Activated naive CD4-positive, alpha-beta T cell treated with Interleukin-2 at 50 U/mL for 16 hours (primary cell): ENCODE measurements at regions not wholly inside any gene's neighbourhood (a gene's known extent, or its start where the extent isn't known, plus 50 kb on each side); places are given as distances from the start of the nearest gene placed in this dataset.
A peak's percentile ranks its signal among the peaks of the same experiment; 100 is the strongest.

Experiments
- DNase-seq: peaks from one replicate; pipeline ENCODE4 v3.0.0-alpha.2; 2020

DNA sequence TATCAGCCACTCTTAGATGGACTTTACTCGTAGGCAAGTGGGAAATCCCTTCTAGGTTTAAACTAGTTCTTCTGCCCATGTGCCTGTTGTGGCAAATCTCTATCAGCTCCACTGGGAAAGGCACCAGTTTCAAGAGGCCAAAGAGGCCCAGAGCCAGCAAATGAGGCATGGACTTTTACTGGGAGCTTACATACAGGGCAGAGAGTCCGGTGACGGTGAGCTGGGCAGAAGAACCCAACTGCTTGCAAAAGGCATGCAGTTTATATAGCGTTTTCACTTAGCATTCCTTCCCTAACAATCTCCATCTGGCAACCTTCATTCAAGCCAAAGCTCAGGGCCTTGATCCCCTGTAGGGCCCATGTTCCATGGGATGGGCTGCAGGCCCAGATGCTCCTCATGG lies 93.0 kb upstream of the C3orf80 start:
- no peak for DNase-seq

DNA sequence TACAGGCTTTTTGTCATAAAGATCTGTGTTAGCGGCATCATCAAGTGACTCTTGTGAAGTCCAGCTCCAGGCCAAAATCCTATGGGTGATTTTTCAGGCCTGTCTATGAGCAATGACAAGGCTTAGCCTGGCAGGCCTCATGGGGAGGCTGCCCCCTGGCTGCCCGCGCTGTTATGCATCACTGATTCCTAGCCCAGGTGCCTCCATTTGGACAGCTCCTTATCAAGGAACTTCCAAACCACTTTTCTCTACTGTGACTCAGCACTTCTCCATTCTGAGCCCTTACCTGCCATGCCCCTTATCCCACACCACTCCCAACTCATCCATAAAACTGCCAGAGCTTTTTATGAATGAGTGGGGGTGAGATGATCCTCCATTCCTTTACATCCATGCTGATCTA lies 91.5 kb upstream of the C3orf80 start:
- no peak for DNase-seq

DNA sequence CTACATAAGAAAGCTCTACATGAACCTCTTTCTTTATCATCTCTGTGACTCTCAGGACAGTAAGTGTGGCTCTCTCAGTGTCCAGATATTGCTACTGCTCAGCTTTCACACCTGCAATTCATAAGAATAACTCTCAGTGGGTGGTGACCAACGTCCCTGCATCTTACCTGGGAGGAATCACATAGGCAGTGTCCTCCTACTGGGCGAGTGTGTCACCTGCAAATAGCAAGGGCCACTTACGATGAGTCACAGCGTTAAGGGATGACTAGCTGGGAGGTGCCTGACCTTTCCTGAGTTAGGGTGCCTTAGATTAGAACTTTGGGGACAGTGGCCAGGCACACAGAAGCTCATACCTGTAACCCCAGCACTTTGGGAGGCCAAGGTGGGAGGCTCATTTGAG lies 90.8 kb upstream of the C3orf80 start:
- DNase-seq = no peak

DNA sequence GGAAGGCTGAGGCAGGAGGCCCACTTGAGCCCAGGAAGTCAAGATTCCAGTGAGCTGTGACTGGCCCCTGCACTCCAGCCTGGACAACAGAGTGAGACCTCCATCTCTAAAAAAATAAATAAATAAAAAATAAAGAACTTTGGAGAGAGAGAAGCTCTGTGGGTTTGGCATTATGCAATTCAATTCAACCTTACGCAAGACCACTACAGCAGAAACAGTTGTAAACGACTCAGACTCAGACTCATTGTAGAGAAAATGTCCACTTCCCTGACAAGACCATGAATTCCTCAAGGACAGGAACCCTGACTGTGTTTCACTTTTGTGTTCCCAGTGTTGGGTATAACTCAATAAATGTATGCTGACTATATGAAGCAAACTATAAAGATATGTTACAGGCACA lies 90.3 kb upstream of the C3orf80 start:
- no peak for DNase-seq

DNA sequence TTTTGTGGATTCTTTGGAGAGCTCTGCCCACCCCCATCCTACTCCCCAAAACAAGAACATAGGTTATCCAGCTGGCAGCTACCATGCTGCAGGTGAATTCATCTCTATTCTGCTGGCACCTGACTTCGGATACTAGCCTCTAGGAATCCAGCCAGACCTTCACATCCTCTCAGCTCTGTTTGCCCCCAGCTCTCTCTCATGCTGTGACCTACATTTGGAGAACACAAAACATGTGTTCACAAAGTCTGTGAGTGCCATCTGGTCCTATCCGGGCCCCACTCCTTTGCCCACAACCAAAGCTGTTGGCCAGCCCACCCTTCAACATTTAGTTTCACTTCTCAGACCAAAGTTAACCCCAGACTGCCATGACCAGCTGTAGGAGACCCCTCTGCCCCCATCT lies 89.4 kb upstream of the C3orf80 start:
- no peak for DNase-seq

DNA sequence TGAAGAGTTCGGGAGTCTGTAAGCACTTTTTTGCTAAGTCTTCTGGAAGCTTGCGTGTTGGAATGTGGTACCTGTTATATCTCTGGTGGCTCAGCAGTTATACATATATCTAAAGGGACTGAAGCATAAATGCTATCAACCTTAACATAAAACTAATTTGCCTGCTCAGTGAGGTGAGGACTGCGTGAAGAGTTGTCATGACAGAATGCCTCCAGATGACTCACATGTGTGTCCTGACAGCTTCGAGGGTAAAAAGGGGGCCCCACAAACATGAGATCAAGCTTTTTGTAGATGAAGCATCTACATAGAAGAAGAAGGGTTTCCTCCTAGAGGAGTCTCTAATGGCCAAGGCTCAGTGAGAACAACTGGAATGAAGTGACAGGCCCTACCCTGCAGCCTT lies 88.8 kb upstream of the C3orf80 start:
- DNase-seq = no peak

DNA sequence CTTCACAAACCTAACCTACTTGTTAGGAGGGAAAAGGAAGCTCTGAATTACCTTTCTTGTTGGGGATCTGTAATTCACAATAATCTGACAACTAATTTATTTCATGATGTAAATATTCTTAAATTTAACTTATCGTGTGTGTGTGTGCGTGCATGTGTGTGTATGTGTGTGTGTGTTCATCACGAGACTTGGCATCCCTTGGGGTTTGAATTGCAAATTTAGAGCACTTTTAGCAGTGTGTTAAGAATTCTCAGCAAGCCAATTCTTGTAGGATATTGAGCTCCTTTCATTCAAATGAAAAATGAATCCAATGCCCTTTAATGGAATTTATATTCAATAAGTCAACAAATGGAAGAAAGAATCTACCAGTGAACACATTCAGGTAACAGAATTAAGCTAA lies 85.9 kb upstream of the C3orf80 start:
- DNase-seq = no peak

DNA sequence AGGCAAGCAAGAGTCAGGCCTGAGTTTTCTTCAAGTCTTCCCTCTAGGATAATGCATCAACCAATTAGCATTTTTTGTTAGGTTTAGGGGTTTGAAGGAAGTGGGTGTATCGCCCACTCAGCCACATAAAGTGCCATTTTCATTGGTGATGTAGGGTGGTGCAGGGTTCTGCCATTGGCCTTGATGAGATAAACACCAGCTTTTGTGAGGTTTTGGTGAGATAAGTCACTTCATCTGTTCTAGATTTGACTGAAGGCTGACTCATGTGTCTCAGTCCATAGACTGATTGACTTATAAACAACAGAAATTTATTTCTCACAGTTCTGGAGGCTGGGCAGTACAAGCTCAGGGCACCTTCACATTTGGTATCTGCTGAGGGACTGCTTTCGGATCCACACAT lies 84.5 kb upstream of the C3orf80 start:
- peak; percentile 11 for DNase-seq

DNA sequence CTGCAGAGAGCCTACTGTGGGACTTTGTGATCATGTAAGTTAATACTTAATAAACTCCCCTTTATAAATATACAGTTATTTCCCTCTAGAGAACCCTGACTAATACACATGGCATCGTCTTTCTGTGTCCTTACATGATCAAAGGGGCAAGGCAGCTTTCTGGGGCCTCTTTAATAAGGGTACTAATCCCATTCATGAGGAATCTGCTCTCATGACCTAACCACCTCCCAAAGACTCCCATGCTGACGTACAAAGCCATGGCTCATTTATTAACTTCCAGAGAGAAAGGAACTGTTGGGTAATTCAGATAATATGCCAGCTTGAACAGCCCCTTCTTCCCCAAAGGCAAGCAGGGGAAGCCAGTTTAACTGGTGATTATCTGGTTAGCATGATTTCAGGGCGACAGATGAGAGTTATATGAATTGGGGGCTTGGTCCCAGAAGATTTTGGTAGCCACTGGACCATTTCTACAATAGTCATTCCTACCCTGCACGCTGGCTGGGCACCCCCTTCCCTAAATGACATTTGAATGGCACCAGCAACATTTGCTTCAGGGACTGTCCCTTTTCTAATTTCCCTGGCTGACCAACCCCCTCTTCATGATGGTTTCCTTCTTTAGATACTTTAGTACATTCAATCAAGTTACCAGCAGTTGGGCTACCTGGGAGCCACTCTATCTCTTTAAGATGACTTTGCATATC lies 83.6 kb upstream of the C3orf80 start:
- DNase-seq = no peak

DNA sequence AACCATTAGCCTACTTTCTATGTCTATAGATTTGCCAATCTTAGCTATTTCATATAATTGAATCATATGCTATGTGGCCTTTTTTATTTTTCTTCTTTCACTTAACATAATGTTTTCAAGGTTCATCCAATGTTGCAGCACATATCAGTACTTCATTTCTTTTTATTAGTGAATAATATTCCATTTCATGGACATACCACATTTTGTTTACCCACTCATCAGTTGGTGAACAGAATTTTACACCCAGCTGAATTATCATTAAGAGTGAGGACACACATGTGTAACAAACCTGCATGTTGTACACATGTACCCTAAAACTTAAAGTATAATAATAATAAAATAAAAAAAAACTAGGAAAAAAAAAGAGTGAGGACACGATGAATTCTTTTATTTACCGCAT lies 81.7 kb upstream of the C3orf80 start:
- no peak for DNase-seq

DNA sequence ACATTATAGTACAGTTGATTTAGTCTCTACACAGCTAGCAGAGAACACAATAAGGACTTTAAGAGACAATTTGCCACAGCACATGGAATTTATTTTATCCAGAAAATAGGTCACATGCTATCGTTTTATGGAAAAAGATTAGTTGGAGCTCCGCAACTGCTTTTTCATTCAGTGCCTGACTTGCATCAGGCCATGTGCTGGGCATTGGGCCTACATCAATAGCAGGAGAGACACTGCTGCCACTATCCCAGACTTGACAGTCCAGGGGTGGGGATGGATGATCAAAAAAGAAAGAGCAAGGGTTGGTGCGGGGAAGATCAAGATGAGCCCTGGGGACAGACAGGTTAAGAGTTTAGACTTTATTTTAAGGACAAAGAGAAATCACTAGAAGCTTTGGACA lies 75.2 kb upstream of the C3orf80 start:
- no peak for DNase-seq

DNA sequence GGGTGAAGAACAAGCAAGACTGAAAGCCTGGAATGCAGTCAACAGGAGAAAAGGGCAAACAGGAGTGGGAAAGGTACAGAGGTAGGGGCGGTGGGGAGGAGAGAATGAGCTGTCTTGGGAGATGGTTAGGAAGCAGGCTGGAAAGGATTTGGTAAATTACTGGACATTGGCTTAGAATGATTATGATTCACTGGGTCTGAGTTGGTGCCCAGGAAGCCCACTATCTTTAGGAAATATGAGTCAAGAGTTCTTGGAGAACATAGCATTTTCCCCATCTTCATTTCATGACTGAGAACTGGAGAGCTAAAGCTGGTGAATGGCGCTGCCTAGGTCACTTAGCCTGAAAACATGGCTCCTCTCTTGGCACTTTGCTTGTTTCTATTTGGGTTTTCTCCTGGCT lies 74.7 kb upstream of the C3orf80 start:
- no peak for DNase-seq

DNA sequence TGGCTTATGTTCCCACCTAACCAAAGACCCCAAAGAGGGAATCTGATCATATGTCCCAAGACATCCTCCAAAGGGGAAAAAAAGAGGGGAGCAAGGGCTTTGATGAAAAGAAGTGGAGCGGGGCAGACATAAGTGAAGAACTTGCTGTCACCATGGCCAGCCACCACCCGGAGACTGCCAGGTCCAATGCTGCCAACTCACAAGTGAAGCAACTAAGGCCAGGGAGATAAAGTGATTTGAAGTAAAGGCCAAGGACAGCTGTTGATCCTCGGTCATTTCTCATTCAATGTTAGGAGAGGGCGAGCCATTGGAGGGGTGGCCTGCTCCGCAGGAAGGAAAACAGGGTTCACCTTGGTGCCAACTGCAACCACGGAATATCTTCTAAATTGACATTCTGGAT lies 72.6 kb upstream of the C3orf80 start:
- DNase-seq = no peak

DNA sequence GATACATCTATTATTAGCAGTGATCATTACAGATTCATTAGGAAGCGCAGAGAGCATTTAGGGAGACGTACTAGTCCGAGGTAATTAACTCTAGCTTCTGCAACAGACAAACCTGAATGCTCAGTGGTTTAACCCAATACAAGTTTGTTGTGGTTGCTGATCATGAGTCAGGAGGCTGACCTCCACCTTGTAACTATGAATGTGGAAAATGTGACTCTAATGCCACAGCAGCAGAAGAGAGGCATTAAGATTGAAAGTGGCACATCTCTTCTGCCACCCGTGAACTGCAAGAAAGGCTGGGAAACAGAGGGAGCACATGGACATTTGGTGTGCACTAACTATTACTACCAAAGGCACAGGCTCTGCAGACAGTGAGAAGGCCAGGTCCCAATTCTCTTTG lies 71.2 kb upstream of the C3orf80 start:
- no peak for DNase-seq

DNA sequence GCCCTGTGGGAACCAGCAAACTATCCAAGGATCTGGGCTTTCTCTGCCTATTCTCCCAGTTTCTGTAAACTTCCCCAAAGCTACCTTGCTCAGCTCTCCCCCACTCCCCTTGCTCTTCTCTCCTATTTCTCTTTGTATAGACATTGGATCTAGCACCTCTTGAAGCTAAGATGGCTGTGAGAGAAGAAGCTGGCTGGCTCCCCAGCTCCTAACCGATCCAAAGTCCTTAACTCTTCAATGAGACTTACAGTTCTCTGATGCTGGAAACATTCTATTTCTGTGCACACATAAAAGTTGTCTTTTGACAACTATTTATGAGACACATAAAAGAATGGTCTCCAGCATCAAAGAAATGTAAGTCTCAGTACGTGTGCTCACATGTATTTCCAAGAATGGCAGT lies 70.6 kb upstream of the C3orf80 start:
- no peak for DNase-seq

DNA sequence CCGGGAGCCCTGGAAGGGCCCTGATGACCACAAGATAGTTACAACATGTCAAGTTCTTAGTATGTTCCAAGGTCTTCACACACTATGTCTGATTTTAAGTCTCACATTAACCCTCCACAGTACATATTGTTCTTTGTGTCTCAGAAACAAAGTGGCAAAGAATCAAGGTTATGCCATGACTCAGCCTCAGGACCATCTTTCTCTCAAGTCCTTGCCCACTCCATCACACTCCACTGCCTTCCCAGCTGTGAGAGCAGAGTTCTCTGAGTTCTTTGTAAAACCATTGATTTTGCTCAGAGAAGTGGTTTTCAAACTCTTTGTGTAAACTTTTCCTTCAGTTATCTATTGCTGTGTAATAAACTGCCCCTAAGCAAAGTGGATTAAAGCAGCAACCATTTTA lies 67.9 kb upstream of the C3orf80 start:
- no peak for DNase-seq

DNA sequence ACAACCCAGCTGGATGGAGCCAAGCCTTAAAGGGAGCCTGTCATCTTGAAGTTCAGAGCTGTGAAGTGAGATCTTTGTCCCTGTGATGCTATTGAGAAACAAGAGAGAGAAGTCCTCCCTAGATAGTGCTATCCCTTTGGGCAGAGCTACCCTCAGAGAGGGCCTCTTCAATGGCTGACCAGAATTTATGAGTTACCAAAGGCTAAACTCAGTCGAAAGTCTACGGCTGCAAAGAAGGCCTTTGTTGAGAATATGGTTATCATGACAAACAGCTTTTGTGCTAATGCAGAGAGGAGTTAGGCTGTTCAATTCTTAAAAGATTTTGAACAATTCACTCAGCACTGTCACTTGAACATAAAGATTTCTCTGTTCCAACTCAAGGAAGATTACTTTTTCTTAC lies 65.9 kb upstream of the C3orf80 start:
- DNase-seq = no peak

DNA sequence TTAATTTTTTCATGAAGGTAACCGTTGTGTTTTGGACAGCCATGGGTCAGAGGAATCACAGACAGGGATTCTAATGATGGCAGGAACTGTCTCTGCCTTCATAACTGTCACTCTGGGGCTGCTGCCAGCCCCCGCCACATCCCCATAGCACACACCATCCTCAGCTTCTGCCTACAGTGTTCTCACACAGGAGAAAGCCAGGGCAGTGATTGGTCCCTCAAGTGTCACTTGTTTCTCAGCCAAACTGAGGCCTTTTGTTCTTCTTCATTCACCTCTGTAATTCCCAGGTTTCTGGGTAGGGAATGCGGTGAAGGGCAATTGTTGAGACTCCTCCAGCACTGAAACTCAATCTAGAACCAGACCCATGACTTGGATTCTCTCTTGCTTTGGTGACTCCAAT lies 65.4 kb upstream of the C3orf80 start:
- no peak for DNase-seq

DNA sequence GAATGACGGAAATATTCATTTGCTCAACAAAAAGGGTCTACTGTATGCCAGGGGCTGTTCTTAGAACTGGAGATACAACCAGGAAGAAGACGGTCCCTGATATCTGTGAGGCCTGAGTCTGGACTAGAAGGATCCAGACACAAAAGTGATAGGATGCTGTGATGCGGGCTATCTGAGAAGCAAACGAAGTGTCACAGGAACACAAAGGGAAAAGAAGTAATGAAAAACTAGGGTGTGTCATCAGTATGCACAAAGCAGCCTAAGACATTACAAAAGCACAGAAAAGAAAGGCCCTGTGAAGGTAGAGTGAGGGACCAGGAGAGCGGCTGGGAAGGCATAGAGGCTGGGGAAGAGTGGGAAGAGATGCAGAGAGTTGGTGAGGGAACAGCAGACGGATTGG lies 63.3 kb upstream of the C3orf80 start:
- DNase-seq = no peak

DNA sequence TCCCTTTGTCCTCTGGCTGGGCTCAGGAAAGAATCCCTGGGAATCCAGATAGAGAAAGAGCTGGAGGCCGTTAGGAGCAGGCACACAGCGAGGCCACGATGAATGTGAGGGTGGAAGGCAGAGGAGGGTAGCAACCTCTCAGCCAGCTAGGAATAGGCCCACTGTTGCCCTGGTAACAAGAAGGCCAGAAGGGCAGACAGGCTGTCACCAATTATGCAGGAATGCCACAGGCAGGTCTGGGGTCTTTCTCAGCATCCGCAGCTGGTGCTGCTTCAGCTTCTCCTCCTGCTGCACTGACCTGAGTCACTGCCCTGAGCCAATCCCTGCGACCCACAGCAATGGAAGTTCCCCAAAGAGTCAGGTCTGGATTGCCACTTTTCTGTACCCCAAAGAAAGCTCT lies 62.8 kb upstream of the C3orf80 start:
- no peak for DNase-seq

DNA sequence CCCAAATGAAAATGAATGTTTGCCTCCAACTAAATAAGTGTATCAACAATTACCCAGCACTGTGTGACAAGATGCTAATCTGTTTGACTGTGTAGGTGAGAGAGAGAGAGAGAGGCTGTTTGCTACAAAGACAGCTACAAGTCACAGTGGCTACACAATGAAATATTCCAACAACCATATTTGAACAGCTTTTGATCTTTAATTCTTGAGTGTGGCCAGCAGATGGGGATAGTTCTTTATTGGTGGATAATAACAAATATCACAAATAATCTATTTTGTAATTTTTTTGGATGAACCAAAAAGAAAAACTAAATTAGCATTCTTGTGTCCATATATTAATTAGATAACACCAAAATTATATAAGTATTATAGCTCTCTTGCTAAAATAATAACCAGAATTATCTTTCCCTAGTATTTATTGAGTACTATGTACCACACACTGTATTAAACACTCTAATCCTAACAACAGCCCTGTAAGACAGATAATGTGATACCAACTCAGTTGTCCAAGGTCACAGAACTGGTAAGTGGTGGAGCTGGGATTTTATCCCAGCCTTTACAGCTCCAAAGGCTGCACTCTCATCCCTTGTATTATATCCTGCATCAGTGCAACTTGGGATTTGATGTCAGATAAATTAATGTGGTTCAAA lies 61.9 kb upstream of the C3orf80 start:
- DNase-seq = no peak

DNA sequence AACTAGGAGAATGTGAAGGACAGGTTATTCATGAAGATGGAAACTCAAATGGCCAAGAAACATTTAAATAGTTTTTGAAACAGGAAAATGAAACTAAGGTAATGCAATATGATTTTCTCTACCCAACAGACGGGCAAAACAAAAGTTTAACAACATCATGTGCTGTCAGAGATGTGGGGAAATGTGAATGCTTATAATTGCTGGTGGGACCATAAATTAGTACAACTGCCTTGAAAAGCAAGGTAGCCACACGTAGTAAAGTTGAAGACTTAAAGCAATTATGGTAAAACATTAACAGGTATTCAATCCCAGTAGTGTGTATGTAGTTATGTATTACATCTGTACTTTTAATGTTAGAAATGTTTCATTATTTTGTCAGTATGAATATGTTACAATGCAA lies 57.0 kb upstream of the C3orf80 start:
- DNase-seq = no peak

DNA sequence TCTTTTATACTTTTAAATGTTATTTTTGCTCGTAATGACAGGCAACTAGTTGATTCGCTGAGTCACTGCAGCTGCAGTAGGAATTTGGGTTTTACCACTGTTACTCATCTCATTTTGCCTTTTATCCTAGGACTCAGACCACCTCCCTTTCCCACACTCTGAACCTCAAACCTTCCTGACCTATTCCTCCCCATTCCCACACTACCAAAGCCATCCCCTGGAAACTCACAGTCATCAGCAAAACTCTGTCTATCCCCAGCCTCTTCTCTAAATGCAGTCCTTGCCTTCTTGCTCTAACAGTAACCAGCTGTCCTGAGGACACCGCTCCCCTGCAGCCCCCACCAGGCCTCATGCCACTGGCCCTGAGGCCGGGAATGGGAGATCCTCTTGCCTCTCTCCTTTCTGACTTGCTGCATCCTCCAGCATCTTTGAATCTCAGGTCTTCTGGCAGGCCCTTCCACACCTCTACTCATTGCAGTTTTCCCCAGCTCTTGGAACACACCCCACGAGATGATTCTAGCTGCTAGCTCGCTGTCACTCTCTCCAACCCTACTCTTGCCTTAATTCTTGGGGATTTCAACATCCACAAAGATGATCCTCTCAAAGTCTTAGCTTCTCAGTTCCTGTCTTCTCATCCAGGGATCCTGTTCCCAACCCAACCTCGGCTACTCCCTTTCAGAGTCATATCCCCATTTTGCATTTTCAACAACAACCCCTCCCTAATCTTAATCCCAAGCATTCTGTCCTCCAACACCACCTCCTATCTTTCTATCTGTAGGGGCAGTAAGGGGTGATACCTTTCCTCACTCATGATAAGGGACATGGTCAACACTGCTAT lies 55.9 kb upstream of the C3orf80 start:
- DNase-seq = no peak
